ENCODE measurements at regions not wholly inside any gene's neighbourhood (a gene's known extent, or its start where the extent isn't known, plus 50 kb on each side); places are given as distances from the start of the nearest gene placed in this dataset.

DNA sequence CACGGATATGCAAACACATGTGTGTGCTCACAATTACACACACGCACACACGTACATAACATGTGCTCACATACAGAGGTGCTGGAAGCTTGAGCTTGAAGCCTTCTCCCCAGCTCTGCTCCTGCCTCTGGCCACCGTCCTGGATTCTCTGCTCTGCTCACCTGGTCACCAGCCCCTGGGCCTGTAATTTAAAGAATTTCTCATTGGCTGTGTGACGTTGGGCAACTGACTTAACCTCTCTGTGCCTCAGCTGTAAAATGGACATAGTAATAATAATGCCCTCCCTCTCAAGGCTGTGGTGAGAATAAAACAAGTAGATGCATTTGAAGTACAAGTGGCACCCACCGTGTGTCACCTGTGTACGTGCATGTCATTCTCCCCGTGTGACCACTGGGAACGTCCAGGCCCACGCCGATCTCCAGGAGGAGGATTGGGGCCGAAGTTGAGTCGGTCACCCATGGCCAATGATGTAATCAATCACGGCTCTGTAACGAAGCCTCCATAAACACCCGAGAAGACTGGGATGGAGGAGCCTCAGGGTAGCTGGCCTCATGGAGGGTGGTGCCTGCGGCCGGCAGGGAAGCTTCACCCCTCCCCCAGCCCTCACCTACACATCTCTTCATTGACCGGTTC is 160.9 kb upstream of the AFDN start:
- Histone ChIP-seq H3K4me1 (ENCODE audit: low read length) (no peaks in the 10 kb centered on the region), H3K79me2 (ENCODE audit: low read length) (no peaks in the 10 kb centered on the region), H3K9ac (ENCODE audit: low read length) (no peak overlapping the region), H3K9me3 (replicated peaks; ENCODE audit: insufficient read depth, low read length) (no peaks in the 10 kb centered on the region), H3K27me3 (replicated peaks; ENCODE audit: insufficient read depth, low read length) (no peaks in the 10 kb centered on the region), H4K20me1 (ENCODE audit: insufficient read depth, low read length) (no peaks in the 10 kb centered on the region), H3K4me3 (ENCODE audit: low read length) (no peak overlapping the region), H3K9me2 (replicated peaks; ENCODE audit: insufficient read depth, low read length) (no peaks in the 10 kb centered on the region), H3K4me2 (ENCODE audit: low read depth, low read length) (no peak overlapping the region), H3K36me3 (replicated peaks; ENCODE audit: insufficient read depth, low read length) (no peaks in the 10 kb centered on the region), H3K27ac (ENCODE audit: low read length) (no peak overlapping the region), H2AFZ (ENCODE audit: low read length) (no peak overlapping the region), H3F3A (ENCODE audit: insufficient read depth, low read length) (no peaks in the 10 kb centered on the region)
- no peak for DNase-seq
- TF ChIP-seq, protein P1, sequence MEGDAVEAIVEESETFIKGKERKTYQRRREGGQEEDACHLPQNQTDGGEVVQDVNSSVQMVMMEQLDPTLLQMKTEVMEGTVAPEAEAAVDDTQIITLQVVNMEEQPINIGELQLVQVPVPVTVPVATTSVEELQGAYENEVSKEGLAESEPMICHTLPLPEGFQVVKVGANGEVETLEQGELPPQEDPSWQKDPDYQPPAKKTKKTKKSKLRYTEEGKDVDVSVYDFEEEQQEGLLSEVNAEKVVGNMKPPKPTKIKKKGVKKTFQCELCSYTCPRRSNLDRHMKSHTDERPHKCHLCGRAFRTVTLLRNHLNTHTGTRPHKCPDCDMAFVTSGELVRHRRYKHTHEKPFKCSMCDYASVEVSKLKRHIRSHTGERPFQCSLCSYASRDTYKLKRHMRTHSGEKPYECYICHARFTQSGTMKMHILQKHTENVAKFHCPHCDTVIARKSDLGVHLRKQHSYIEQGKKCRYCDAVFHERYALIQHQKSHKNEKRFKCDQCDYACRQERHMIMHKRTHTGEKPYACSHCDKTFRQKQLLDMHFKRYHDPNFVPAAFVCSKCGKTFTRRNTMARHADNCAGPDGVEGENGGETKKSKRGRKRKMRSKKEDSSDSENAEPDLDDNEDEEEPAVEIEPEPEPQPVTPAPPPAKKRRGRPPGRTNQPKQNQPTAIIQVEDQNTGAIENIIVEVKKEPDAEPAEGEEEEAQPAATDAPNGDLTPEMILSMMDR (IDR thresholded peaks at IDR 0.05; ENCODE audit: low read length) = no peak
- no peak for TF ChIP-seq EZH2 (optimal IDR thresholded peaks at IDR 0.05; ENCODE audit: low read depth, low read length)
- TF ChIP-seq EZH2phosphoT487 (IDR thresholded peaks at IDR 0.05; ENCODE audit: low read length) = no peak

DNA sequence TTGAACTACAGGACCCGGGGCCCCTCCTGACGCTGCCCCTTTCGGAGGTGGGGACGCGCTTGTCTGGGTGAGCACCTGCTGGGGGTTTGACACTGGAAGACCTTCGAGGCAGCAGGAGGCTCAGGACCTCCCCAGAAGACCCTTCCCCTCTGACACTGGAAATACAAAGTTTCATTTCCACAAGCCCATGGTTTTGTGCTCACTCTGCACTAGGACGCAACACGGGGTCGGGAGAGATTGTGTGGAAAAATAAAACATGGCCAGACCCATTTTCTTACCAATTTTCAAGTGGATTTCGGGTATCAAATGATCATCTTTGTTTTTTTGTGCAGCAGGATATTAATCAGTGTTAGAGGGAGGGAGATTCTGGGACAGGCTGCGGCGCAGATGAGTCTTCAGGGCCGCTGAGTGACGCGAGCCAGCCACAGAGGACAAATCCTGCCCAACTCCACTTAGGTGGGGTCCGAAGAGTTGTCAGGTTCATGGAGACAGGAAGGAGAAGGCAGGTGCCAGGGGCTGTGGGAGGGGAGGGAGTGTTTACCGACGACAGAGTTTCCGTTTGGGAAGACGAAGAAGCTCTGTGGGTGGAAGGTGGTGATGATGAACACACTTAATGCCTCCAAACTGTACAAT is 160.0 kb upstream of the AFDN start:
- no peaks in the 10 kb centered on the region for H3F3A ChIP-seq (ENCODE audit: insufficient read depth, low read length)
- no peaks in the 10 kb centered on the region for H3K36me3 ChIP-seq (replicated peaks; ENCODE audit: insufficient read depth, low read length)
- H3K79me2 ChIP-seq (ENCODE audit: low read length) = no peaks in the 10 kb centered on the region
- no peaks in the 10 kb centered on the region for H3K9me3 ChIP-seq (replicated peaks; ENCODE audit: insufficient read depth, low read length)
- DNase-seq = no peak
- no peak overlapping the region for H2AFZ ChIP-seq (ENCODE audit: low read length)
- H3K4me3 ChIP-seq (ENCODE audit: low read length) = no peak overlapping the region
- H3K27ac ChIP-seq (ENCODE audit: low read length) = no peak overlapping the region
- no peak overlapping the region for H3K4me2 ChIP-seq (ENCODE audit: low read depth, low read length)
- no peaks in the 10 kb centered on the region for H3K27me3 ChIP-seq (replicated peaks; ENCODE audit: insufficient read depth, low read length)
- no peaks in the 10 kb centered on the region for H4K20me1 ChIP-seq (ENCODE audit: insufficient read depth, low read length)
- H3K4me1 ChIP-seq (ENCODE audit: low read length) = no peaks in the 10 kb centered on the region
- TF ChIP-seq, protein P1 (IDR thresholded peaks at IDR 0.05; ENCODE audit: low read length) = no peak
- TF ChIP-seq EZH2 (optimal IDR thresholded peaks at IDR 0.05; ENCODE audit: low read depth, low read length) = no peak
- no peak for TF ChIP-seq EZH2phosphoT487 (IDR thresholded peaks at IDR 0.05; ENCODE audit: low read length)
- H3K9ac ChIP-seq (ENCODE audit: low read length) = no peak overlapping the region
- no peaks in the 10 kb centered on the region for H3K9me2 ChIP-seq (replicated peaks; ENCODE audit: insufficient read depth, low read length)

DNA sequence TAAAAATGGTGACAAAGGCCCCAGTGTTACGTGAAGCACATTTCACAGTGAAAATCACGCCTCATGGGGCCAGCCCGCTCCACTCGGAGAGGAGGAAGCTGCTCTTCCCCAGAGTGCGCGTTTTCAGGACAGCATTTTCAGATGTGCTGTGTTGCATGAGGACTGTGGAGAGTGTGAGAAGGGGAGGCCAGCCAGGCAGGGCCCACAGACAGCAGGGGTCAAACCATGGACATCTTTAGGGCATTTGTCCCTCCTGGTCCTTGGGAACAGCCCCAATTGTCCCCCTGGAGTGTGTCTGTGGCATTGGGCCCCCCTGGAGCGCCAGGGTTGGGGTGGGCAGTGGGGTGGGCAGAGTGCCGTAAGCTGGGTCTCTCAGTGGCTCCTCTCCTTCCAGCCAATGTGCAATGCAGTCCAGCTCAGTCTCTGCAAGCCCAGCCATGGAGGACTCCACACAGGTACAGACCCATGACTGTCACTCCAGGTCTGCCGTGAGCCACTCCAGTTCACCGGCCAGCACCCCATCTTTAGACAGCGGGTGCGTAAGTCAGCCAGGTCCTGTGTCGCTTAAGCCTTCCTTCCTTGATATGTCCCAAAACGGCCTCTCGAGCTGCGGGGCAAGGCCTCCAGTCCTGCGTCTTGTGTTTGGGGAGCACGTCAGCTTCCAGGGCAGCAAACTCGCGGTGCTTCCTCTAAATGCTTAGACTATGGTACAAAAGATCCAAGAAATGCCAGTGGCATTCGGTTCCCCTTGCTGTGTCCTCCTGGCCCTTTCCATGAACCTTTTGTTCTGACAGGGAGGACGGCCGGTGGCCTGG is 159.3 kb upstream of the AFDN start:
- Histone ChIP-seq H3K9me3 (replicated peaks; ENCODE audit: insufficient read depth, low read length) (no peaks in the 10 kb centered on the region), H3K27ac (ENCODE audit: low read length) (no peak overlapping the region), H3K27me3 (replicated peaks; ENCODE audit: insufficient read depth, low read length) (no peaks in the 10 kb centered on the region), H4K20me1 (ENCODE audit: insufficient read depth, low read length) (no peaks in the 10 kb centered on the region), H2AFZ (ENCODE audit: low read length) (no peak overlapping the region), H3K36me3 (replicated peaks; ENCODE audit: insufficient read depth, low read length) (no peaks in the 10 kb centered on the region), H3F3A (ENCODE audit: insufficient read depth, low read length) (no peaks in the 10 kb centered on the region), H3K4me2 (ENCODE audit: low read depth, low read length) (no peak overlapping the region), H3K9me2 (replicated peaks; ENCODE audit: insufficient read depth, low read length) (no peaks in the 10 kb centered on the region), H3K9ac (ENCODE audit: low read length) (no peak overlapping the region), H3K4me3 (ENCODE audit: low read length) (no peak overlapping the region), H3K79me2 (ENCODE audit: low read length) (no peaks in the 10 kb centered on the region), H3K4me1 (ENCODE audit: low read length) (no peaks in the 10 kb centered on the region)
- no peak for DNase-seq
- no peak for TF ChIP-seq EZH2 (optimal IDR thresholded peaks at IDR 0.05; ENCODE audit: low read depth, low read length)
- TF ChIP-seq EZH2phosphoT487 (IDR thresholded peaks at IDR 0.05; ENCODE audit: low read length) = no peak
- TF ChIP-seq, protein P1 (IDR thresholded peaks at IDR 0.05; ENCODE audit: low read length) = no peak

Measured in MM.1S (cell line).